ENCODE measurements at regions not wholly inside any gene's neighbourhood (a gene's known extent, or its start where the extent isn't known, plus 50 kb on each side); places are given as distances from the start of the nearest gene placed in this dataset.

GRCh38 chr13:75217949-75218348 lies 264.0 kb downstream of the TBC1D4 start:
- no peak for TF ChIP-seq FOXM1 (IDR thresholded peaks at IDR 0.05; ENCODE audit: borderline replicate concordance, low read depth)
- TF ChIP-seq, protein P1, sequence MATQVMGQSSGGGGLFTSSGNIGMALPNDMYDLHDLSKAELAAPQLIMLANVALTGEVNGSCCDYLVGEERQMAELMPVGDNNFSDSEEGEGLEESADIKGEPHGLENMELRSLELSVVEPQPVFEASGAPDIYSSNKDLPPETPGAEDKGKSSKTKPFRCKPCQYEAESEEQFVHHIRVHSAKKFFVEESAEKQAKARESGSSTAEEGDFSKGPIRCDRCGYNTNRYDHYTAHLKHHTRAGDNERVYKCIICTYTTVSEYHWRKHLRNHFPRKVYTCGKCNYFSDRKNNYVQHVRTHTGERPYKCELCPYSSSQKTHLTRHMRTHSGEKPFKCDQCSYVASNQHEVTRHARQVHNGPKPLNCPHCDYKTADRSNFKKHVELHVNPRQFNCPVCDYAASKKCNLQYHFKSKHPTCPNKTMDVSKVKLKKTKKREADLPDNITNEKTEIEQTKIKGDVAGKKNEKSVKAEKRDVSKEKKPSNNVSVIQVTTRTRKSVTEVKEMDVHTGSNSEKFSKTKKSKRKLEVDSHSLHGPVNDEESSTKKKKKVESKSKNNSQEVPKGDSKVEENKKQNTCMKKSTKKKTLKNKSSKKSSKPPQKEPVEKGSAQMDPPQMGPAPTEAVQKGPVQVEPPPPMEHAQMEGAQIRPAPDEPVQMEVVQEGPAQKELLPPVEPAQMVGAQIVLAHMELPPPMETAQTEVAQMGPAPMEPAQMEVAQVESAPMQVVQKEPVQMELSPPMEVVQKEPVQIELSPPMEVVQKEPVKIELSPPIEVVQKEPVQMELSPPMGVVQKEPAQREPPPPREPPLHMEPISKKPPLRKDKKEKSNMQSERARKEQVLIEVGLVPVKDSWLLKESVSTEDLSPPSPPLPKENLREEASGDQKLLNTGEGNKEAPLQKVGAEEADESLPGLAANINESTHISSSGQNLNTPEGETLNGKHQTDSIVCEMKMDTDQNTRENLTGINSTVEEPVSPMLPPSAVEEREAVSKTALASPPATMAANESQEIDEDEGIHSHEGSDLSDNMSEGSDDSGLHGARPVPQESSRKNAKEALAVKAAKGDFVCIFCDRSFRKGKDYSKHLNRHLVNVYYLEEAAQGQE (IDR thresholded peaks at IDR 0.05; ENCODE audit: low read depth) = no peak
- TF ChIP-seq EP300 (IDR thresholded peaks at IDR 0.05; ENCODE audit: borderline replicate concordance) = no peak
- TF ChIP-seq TAF1 (IDR thresholded peaks at IDR 0.05; ENCODE audit: low read depth) = no peak
- no peak for TF ChIP-seq USF1 (IDR thresholded peaks at IDR 0.05)
- no peak for TF ChIP-seq TEAD4 (IDR thresholded peaks at IDR 0.05)
- TF ChIP-seq, protein P2, sequence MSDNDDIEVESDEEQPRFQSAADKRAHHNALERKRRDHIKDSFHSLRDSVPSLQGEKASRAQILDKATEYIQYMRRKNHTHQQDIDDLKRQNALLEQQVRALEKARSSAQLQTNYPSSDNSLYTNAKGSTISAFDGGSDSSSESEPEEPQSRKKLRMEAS (IDR thresholded peaks at IDR 0.05) = no peak
- no peak for TF ChIP-seq EGR1 (IDR thresholded peaks at IDR 0.05)
- no peak for TF ChIP-seq TCF12 (IDR thresholded peaks at IDR 0.05; ENCODE audit: low read depth)

All from Ishikawa (cell line).